DMS53 treated with DMSO at 0.1 percent for 48 hours (cell line): ENCODE measurements at regions not wholly inside any gene's neighbourhood (a gene's known extent, or its start where the extent isn't known, plus 50 kb on each side); places are given as distances from the start of the nearest gene placed in this dataset.
A peak's percentile ranks its signal among the peaks of the same experiment; 100 is the strongest.
"Not testable (repeated sequence)": the region's sequence is repeated elsewhere in the genome, so short reads cannot be mapped to it uniquely, and the experiment has no call there.

Experiments used
- DNase-seq: peaks from one replicate; lab custom pipeline; 2025; ENCODE audit not compliant: unreplicated experiment; lab: John Stamatoyannopoulos, UW

DNA sequence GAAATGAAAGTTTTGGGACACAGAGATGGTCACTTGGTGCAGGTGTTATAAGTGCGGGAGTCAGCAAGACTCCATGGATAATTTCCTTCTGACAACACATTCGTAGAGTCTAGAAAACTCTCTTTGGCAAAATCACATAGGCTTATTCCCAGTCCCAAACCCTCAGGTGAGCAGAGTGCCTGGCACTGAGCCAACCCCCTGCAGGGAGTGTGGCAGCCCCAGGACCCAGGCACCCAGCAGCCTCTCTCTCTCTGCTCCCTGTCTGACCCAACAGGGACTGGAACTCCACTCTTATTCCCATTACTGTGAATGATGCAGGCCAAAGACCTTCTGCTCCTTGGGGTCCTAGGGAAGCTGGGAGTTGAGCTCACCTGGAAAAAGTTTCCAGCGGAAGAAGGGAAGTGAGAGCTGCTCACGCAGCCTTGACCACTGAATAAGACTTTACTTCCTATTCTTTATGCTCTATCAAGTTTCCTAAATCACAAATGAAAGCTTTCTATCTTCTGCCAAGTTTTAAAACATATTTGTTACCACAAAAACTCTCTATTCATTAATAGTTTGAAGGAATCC, 132.6 kb upstream of the ETV3 start:
- no peak for DNase-seq

DNA sequence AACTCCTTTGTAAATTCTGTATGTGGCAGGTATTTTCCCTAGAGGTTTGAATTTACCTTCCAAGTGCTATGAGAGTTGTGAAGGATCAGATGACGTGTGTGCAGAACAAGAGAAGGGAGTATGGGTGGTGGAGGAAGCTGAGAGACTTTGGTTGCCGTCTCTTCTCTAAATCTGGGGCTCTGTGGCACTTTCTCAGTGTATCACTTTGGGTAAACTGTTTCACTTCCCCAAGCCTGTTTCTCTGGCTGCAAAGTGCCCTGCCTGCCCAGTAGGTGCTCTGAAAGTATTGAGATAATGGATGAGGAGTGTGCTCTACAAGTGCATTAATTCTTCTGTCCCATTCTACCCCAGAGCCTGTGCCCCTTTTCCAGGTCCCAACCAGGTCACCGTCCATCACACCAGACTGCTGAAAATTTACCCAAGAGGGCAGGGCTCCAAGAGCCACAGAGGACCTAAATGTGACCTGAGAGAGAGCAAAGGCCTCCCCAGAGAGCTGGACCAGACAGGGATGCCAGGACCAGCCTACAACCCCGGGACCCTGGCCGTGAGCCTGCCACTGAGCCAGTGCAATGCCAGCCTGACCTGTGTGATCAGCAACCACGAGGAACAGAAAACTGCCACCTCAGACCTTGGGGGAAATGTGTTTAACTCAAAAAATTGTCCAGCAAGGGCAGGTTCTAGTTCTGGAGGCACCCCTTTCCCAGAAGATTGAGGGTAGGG, 131.6 kb upstream of the ETV3 start:
- no peak for DNase-seq

DNA sequence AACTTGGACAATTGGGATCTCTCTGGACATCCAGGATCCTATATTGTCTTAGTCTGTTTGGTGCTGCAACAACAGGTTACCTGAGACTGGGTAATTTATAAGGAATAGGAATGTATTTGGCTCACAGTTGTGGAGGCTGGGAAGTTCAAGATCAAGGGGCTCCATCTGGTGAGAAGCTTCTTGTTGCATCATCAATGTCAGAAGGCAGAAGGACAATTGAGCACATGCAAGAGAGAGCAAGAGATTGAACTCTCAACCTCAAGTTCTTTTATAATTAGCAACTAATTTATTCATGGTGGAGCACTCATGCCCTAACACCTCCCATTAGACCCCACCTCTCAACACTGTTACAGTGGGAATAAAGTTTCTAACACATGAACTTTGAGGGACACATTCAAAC, 124.7 kb upstream of the ETV3 start:
- no peak for DNase-seq

GRCh38 chr1:157262422-157262821, 124.2 kb upstream of the ETV3 start:
- no peak for DNase-seq

DNA sequence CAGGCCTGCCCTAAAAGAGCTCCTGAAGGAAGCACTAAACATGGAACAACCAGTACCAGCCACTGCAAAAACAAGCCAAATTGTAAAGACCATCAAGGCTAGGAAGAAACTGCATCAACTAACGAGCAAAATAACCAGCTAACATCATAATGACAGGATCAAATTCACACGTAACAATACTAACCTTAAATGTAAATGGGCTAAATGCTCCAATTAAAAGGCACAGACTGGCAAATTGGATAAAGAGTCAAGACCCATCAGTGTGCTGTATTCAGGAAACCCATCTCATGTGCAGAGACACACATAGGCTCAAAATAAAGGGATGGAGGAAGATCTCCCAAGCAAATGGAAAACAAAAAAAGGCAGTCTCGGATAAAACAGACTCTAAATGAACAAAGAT, 117.7 kb upstream of the ETV3 start:
- not testable (repeated sequence) for DNase-seq

DNA sequence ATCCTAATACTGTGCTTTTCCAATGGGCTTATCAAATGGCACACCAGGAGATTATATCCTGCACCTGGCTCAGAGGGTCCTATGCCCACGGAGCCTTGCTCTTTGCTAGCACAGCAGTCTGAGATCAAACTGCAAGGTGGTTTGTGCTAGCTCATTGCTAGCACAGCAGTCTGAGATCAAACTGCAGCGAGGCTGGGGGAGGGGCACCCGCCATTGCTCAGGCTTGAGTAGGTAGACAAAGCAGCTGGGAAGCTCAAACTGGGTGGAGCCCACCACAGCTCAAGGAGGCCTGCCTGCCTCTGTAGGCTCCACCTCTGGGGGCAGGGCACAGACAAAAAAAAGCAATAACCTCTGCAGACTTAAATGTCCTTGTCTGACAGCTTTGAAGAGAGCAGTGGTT, 116.0 kb upstream of the ETV3 start:
- not testable (repeated sequence) for DNase-seq

DNA sequence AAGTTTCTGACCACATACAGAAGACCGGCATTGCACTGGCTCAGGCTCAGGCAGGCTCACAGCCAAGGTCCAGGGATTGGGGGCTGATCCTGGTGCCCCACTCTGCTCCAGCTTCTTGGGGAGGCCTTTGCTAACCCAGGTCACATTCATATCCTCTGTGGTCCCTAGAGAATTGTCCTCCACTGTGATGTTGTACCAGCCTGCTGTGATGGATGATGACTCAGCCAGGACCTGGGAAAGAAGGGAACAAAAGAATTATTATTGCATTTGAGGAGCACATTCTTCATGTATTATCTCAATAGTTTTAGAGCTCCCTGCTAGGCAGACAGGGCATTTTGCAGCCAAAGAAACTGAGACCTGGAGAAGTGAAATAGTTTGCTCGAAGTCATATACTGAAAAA, 114.3 kb upstream of the ETV3 start:
- DNase-seq = no peak

- no peak for DNase-seq
These were observed 111.5 kb upstream of the ETV3 start for GRCh38 chr1:157249739-157250138.

- no peak for DNase-seq
These were observed 111.1 kb upstream of the ETV3 start for GRCh38 chr1:157249326-157249725.

DNA sequence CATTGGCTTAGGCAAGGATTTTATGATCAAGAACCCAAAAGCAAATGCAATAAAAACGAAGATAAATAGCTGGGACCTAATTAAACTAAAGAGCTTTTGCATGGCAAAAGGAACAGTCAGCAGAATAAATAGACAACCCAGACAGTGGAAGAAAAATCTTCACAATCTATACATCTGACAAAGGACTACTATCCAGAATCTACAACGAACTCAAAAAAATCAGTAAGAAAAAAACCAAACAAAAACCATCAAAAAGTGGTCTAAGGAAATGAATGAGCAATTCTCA, 109.5 kb upstream of the ETV3 start:
- DNase-seq = not testable (repeated sequence)

- DNase-seq = no peak
These were observed 109.0 kb upstream of the ETV3 start for GRCh38 chr1:157247005-157247763.

DNA sequence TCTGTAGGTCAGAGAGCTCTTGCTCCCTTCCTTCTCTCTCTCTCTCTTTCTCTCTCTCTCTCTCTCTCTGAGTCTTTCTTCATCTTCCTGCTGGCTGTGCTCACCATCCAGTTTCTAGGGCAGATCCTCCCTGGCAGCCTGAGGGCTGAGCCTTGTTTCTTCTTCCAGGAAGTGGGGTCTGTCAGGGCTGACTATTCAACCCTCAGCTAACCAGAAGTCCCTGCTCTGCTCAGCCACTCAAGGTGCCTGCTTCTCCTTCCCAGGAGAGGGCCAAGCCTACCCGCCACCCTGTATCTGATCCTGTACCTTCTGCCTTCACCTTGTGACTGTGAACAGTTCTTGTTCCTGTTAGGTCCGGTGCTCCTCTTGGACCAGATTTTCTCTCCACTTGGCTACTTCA, 107.6 kb upstream of the ETV3 start:
- no peak for DNase-seq

DNA sequence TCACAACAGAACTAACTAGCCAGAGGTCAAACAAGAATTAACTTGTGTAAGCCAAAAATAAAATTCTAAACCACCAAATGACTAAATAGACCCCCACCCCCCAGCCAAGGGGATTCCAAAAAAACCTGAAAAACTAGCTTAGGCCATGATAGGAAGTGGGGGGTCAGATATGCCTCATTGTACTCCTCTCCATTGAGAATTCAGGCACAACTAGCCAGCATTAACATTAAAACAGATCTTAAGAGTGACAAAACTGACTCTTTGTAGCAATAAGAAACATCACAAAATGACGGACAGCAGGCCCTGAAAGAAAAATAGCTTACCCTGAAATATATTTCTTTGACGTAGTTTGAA, 103.0 kb upstream of the ETV3 start:
- DNase-seq = no peak

DNA sequence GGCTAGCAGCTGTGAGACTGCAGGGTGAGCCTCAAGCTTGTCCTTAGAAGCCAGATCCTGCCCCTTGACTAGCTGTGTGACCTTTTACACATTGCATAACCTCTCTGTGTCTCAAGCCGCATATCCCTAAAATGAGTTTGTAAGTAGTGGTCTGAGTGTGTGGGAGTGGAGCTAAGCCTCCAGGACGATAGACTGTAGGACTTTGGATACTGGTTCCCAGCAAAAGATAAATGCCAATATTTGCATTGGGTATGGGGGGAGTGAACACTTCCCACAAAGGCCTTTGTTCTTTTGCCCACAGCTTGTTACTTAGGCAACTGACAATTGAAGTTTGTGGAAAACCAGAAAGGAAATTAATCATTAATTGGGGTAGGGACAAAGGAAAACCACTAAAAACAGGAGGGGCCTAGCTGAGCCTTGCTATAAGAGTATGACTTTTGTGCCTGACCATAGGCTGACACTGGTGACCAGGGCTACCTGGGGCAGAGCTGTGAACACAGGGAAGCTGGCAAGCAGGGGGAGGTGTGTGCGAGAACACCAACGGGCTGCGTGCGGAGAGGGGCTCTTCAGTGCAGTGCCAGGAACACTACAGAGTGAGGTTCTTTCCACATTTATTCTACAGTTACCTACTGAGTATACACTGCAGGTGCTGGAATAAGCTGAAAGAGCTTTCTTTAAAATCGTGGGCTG, 102.4 kb upstream of the ETV3 start:
- peak; percentile 88 for DNase-seq

DNA sequence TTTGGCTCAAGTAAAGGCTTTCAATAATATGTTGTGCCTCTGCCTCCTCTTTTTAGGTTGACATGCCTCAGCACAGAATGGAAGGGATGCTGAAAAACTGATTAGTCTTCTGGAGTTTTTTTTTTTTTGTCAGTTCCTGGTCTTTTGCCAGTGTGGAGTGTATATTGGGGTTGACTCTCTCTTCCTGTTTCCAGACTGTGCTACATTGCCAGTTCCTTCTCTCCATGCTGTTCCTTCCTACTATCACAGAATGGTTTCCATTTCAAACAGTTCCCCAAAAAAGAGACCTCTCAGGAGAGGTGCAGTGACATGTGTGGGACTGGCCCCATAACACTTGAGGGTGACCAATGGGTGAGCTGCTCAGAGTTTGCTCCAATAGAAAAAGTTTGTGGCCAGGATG, 101.7 kb upstream of the ETV3 start:
- peak; percentile 8 for DNase-seq

- DNase-seq = no peak
These were observed 100.4 kb upstream of the ETV3 start for GRCh38 chr1:157238585-157238984.

GRCh38 chr1:157237981-157238380, 99.8 kb upstream of the ETV3 start:
- no peak for DNase-seq

GRCh38 chr1:157237522-157237921, 99.3 kb upstream of the ETV3 start:
- no peak for DNase-seq

GRCh38 chr1:157236072-157236471, 97.9 kb upstream of the ETV3 start:
- DNase-seq = no peak

- DNase-seq = no peak
These were observed 97.1 kb upstream of the ETV3 start for GRCh38 chr1:157235307-157235706.

- no peak for DNase-seq
These were observed 96.6 kb upstream of the ETV3 start for GRCh38 chr1:157234705-157235273.

GRCh38 chr1:157233131-157233530, 94.9 kb upstream of the ETV3 start:
- no peak for DNase-seq
